HG03139 (cell line): ENCODE measurements at regions not wholly inside any gene's neighbourhood (a gene's known extent, or its start where the extent isn't known, plus 50 kb on each side); places are given as distances from the start of the nearest gene placed in this dataset.

ENCODE experiments used
- ATAC-seq: cut with Tn5 transposase; IDR thresholded peaks from one replicate; pipeline ENCODE4 v1.9.1; 2021; ENCODE audit not compliant: unreplicated experiment

GRCh38 chr2:151157000-151157735, 104.5 kb downstream of the RBM43 start:
- no peak for ATAC-seq

- ATAC-seq = no peak
These were observed 105.2 kb downstream of the RBM43 start for GRCh38 chr2:151156431-151156830.

GRCh38 chr2:151153601-151154000, 108.1 kb downstream of the RBM43 start:
- no peak for ATAC-seq

GRCh38 chr2:151150331-151151320, 111.0 kb downstream of the RBM43 start:
- no peak for ATAC-seq

- ATAC-seq = no peak
These were observed 123.2 kb downstream of the RBM43 start for GRCh38 chr2:151138507-151138906.

- ATAC-seq = no peak
These were observed 124.1 kb downstream of the RBM43 start for GRCh38 chr2:151137526-151137925.

GRCh38 chr2:151120011-151120410, 141.7 kb downstream of the RBM43 start:
- ATAC-seq = no peak

- ATAC-seq = no peak
These were observed 142.3 kb downstream of the RBM43 start for GRCh38 chr2:151119374-151119773.

- no peak for ATAC-seq
These were observed 143.4 kb downstream of the RBM43 start for GRCh38 chr2:151118269-151118668.

- no peak for ATAC-seq
These were observed 146.8 kb downstream of the RBM43 start for GRCh38 chr2:151114874-151115273.

GRCh38 chr2:151113318-151113717, 148.3 kb downstream of the RBM43 start:
- ATAC-seq = no peak

- no peak for ATAC-seq
These were observed 149.9 kb downstream of the RBM43 start for GRCh38 chr2:151111599-151112278.

GRCh38 chr2:151106805-151107506, 154.7 kb downstream of the RBM43 start:
- no peak for ATAC-seq

GRCh38 chr2:151103551-151103950, 158.1 kb downstream of the RBM43 start:
- no peak for ATAC-seq

- no peak for ATAC-seq
These were observed 159.4 kb downstream of the RBM43 start for GRCh38 chr2:151102226-151102625.

- no peak for ATAC-seq
These were observed 162.8 kb downstream of the RBM43 start for GRCh38 chr2:151098841-151099240.

GRCh38 chr2:151097895-151098294, 163.8 kb downstream of the RBM43 start:
- no peak for ATAC-seq

GRCh38 chr2:151097128-151097527, 164.5 kb downstream of the RBM43 start:
- ATAC-seq = no peak

- ATAC-seq = no peak
These were observed 165.4 kb downstream of the RBM43 start for GRCh38 chr2:151096235-151096634.

- ATAC-seq = no peak
These were observed 166.2 kb downstream of the RBM43 start for GRCh38 chr2:151095463-151095862.

- no peak for ATAC-seq
These were observed 170.1 kb downstream of the RBM43 start for GRCh38 chr2:151091583-151091982.
